GM12878 (cell line): ENCODE measurements at regions not wholly inside any gene's neighbourhood (a gene's known extent, or its start where the extent isn't known, plus 50 kb on each side); places are given as distances from the start of the nearest gene placed in this dataset.
A peak's percentile ranks its signal among the peaks of the same experiment; 100 is the strongest.

Experiments used
- BCL11A ChIP-seq: IDR thresholded peaks from 2 replicates; pipeline ENCODE4 v1.6.1; 2011; ENCODE audit warnings: low read depth, low read length
- IKZF1 ChIP-seq: fragments of 450-650 bp; conservative IDR thresholded peaks from 2 replicates; pipeline ENCODE4 v1.6.1; 2017; ENCODE audit warnings: antibody characterized with exemption, mild to moderate bottlenecking
- MEF2A ChIP-seq: IDR thresholded peaks from 2 replicates; pipeline ENCODE4 v1.6.1; 2011; ENCODE audit warnings: low read depth, mild to moderate bottlenecking, low read length, moderate library complexity; ENCODE audit not compliant: insufficient read depth
- MEF2B ChIP-seq: fragments of 450-650 bp; IDR thresholded peaks from 2 replicates; pipeline ENCODE4 v1.6.1; 2018; ENCODE audit warnings: mild to moderate bottlenecking, moderate library complexity; ENCODE audit not compliant: partially characterized antibody, poor library complexity, severe bottlenecking
- NFYB ChIP-seq: IDR thresholded peaks from 2 replicates; pipeline ENCODE4 v1.6.1; 2011; ENCODE audit warnings: low read depth, mild to moderate bottlenecking, low read length, improper control_type of control experiment, moderate library complexity; ENCODE audit not compliant: insufficient read depth
- POLR2AphosphoS5 ChIP-seq: IDR thresholded peaks from 2 replicates; pipeline ENCODE4 v1.6.1; 2011; ENCODE audit warnings: mild to moderate bottlenecking, low read length, inconsistent platforms
- SREBF2 ChIP-seq: IDR thresholded peaks from 2 replicates; pipeline ENCODE4 v1.6.1; 2012; ENCODE audit warnings: mild to moderate bottlenecking, low read length
- SRF ChIP-seq, 2 experiments: IDR thresholded peaks; 2 replicates each; pipeline ENCODE4 v1.6.1; 2011; ENCODE audit warnings: low read depth in 2 of 2, low read length in 2 of 2, mild to moderate bottlenecking in 1 of 2, moderate library complexity in 1 of 2
- STAT1 ChIP-seq: fragments of 450-650 bp; conservative IDR thresholded peaks from 2 replicates; pipeline ENCODE4 v1.6.1; 2014; ENCODE audit warnings: antibody characterized with exemption, mild to moderate bottlenecking
- USF1 ChIP-seq: IDR thresholded peaks from 2 replicates; pipeline ENCODE4 v1.6.1; 2011; ENCODE audit warnings: borderline replicate concordance, low read depth, mild to moderate bottlenecking, moderate library complexity, mixed read lengths, low read length; ENCODE audit not compliant: insufficient read depth; ENCODE audit errors: extremely low read length
- WRNIP1 ChIP-seq: IDR thresholded peaks from 2 replicates; pipeline ENCODE4 v1.6.1; 2011; ENCODE audit warnings: low read depth, low read length, improper control_type of control experiment, borderline replicate concordance
- ZBTB4 ChIP-seq: fragments of 450-650 bp; formaldehyde crosslinking; IDR thresholded peaks from 2 replicates; pipeline ENCODE4 v1.4.0; 2022; ENCODE audit warnings: mild to moderate bottlenecking, moderate library complexity
- TF ChIP-seq, protein P1 (sequence below): fragments of 450-650 bp; IDR thresholded peaks from 2 replicates; pipeline ENCODE4 v1.6.1; 2017; ENCODE audit warnings: mild to moderate bottlenecking, moderate library complexity
- TF ChIP-seq, protein P2 (sequence below): fragments of 450-650 bp; formaldehyde crosslinking; IDR thresholded peaks from 2 replicates; pipeline ENCODE4 v1.4.0; 2020; ENCODE audit warnings: mild to moderate bottlenecking, moderate library complexity

DNA sequence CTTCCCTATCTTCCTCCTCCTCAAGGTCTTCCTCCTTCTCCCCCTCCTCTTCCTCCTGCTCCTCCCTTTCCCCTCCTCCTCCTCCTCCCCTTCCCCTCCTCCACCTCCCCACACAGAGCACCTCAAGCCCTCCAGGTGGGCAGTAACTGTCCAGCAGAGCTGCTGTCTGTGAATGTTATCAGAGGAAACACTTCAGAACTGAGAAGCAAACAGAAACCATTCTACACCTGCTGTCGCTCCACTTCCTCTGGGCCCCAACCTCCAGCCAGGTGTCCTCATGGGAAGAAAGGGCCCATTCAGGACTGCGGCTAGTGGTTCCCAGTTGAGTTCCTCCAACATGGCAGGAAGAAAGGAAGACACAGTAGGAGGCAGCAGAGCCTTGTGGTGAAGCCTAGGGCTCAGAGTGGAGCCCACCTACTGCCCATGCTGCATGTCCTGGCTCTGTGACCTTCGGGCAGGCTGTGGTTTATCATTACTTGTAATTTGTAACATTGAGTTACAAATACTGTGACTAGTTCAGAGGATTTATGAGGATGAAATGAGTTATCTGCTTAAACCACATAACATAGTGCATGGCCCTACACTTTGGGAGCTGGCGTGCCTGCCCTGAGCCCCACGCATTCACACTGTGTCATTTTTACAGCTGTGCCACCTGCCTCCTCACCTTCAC lies 165.9 kb upstream of the ID2 start (continued):
- no peak for TF ChIP-seq USF1
- TF ChIP-seq SRF (IDR thresholded peaks at IDR 0.05; ENCODE audit: low read depth in 2 of 2, low read length in 2 of 2): no peak
- TF ChIP-seq POLR2AphosphoS5: no peak
- TF ChIP-seq WRNIP1: no peak
- peak; percentile 95 for TF ChIP-seq IKZF1
- no peak for TF ChIP-seq MEF2A
- no peak for TF ChIP-seq STAT1
- TF ChIP-seq NFYB: no peak
- TF ChIP-seq, protein P1, sequence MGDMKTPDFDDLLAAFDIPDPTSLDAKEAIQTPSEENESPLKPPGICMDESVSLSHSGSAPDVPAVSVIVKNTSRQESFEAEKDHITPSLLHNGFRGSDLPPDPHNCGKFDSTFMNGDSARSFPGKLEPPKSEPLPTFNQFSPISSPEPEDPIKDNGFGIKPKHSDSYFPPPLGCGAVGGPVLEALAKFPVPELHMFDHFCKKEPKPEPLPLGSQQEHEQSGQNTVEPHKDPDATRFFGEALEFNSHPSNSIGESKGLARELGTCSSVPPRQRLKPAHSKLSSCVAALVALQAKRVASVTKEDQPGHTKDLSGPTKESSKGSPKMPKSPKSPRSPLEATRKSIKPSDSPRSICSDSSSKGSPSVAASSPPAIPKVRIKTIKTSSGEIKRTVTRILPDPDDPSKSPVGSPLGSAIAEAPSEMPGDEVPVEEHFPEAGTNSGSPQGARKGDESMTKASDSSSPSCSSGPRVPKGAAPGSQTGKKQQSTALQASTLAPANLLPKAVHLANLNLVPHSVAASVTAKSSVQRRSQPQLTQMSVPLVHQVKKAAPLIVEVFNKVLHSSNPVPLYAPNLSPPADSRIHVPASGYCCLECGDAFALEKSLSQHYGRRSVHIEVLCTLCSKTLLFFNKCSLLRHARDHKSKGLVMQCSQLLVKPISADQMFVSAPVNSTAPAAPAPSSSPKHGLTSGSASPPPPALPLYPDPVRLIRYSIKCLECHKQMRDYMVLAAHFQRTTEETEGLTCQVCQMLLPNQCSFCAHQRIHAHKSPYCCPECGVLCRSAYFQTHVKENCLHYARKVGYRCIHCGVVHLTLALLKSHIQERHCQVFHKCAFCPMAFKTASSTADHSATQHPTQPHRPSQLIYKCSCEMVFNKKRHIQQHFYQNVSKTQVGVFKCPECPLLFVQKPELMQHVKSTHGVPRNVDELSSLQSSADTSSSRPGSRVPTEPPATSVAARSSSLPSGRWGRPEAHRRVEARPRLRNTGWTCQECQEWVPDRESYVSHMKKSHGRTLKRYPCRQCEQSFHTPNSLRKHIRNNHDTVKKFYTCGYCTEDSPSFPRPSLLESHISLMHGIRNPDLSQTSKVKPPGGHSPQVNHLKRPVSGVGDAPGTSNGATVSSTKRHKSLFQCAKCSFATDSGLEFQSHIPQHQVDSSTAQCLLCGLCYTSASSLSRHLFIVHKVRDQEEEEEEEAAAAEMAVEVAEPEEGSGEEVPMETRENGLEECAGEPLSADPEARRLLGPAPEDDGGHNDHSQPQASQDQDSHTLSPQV: no peak
- TF ChIP-seq MEF2B: no peak
- TF ChIP-seq ZBTB4 (CRISPR knock-in tag): no peak
- TF ChIP-seq, protein P2, sequence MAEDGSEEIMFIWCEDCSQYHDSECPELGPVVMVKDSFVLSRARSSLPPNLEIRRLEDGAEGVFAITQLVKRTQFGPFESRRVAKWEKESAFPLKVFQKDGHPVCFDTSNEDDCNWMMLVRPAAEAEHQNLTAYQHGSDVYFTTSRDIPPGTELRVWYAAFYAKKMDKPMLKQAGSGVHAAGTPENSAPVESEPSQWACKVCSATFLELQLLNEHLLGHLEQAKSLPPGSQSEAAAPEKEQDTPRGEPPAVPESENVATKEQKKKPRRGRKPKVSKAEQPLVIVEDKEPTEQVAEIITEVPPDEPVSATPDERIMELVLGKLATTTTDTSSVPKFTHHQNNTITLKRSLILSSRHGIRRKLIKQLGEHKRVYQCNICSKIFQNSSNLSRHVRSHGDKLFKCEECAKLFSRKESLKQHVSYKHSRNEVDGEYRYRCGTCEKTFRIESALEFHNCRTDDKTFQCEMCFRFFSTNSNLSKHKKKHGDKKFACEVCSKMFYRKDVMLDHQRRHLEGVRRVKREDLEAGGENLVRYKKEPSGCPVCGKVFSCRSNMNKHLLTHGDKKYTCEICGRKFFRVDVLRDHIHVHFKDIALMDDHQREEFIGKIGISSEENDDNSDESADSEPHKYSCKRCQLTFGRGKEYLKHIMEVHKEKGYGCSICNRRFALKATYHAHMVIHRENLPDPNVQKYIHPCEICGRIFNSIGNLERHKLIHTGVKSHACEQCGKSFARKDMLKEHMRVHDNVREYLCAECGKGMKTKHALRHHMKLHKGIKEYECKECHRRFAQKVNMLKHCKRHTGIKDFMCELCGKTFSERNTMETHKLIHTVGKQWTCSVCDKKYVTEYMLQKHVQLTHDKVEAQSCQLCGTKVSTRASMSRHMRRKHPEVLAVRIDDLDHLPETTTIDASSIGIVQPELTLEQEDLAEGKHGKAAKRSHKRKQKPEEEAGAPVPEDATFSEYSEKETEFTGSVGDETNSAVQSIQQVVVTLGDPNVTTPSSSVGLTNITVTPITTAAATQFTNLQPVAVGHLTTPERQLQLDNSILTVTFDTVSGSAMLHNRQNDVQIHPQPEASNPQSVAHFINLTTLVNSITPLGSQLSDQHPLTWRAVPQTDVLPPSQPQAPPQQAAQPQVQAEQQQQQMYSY (CRISPR knock-in tag): no peak
- no peak for TF ChIP-seq SREBF2
- peak; percentile 41; the same call in 1 of the 2 replicates for TF ChIP-seq BCL11A
